ENCODE measurements at regions not wholly inside any gene's neighbourhood (a gene's known extent, or its start where the extent isn't known, plus 50 kb on each side); places are given as distances from the start of the nearest gene placed in this dataset.
A peak's percentile ranks its signal among the peaks of the same experiment; 100 is the strongest.
"Not testable (repeated sequence)": the region's sequence is repeated elsewhere in the genome, so short reads cannot be mapped to it uniquely, and the experiment has no call there.

GRCh38 chr1:98575955-98576354, 85.6 kb upstream of the SNX7 start:
- no peak for DNase-seq

- no peak for DNase-seq
These were observed 95.6 kb upstream of the SNX7 start for GRCh38 chr1:98565951-98566350.

- DNase-seq, result no peak
These were observed 102.2 kb upstream of the SNX7 start for GRCh38 chr1:98559291-98559690.

GRCh38 chr1:98557895-98558294, 103.6 kb upstream of the SNX7 start:
- no peak for DNase-seq

GRCh38 chr1:98556521-98557158, 104.9 kb upstream of the SNX7 start:
- DNase-seq, result peak; percentile 29

GRCh38 chr1:98555814-98556213, 105.7 kb upstream of the SNX7 start:
- no peak for DNase-seq

- not testable (repeated sequence) for DNase-seq
These were observed 108.9 kb upstream of the SNX7 start for GRCh38 chr1:98552576-98553074.

GRCh38 chr1:98550076-98550475, 111.4 kb upstream of the SNX7 start:
- no peak for DNase-seq

GRCh38 chr1:98546319-98546718, 115.2 kb upstream of the SNX7 start:
- no peak for DNase-seq

GRCh38 chr1:98538106-98538505, 123.4 kb upstream of the SNX7 start:
- no peak for DNase-seq

GRCh38 chr1:98523256-98523655, 138.3 kb upstream of the SNX7 start:
- no peak for DNase-seq

GRCh38 chr1:98516306-98516705, 145.2 kb upstream of the SNX7 start:
- no peak for DNase-seq

GRCh38 chr1:98515744-98516143, 145.8 kb upstream of the SNX7 start:
- DNase-seq, result no peak

GRCh38 chr1:98512216-98512615, 149.3 kb upstream of the SNX7 start:
- DNase-seq, result not testable (repeated sequence)

- DNase-seq, result no peak
These were observed 157.8 kb upstream of the SNX7 start for GRCh38 chr1:98503771-98504170.

GRCh38 chr1:98502937-98503336, 158.6 kb upstream of the SNX7 start:
- no peak for DNase-seq

GRCh38 chr1:98500324-98500723, 161.2 kb upstream of the SNX7 start:
- DNase-seq, result no peak

- DNase-seq, result no peak
These were observed 162.9 kb upstream of the SNX7 start for GRCh38 chr1:98498651-98499050.

GRCh38 chr1:98497497-98497896, 164.0 kb upstream of the SNX7 start:
- DNase-seq, result no peak

- no peak for DNase-seq
These were observed 165.1 kb upstream of the SNX7 start for GRCh38 chr1:98496256-98496995.

GRCh38 chr1:98493469-98493868, 168.1 kb upstream of the SNX7 start:
- no peak for DNase-seq

GRCh38 chr1:98490099-98490498, 171.4 kb upstream of the SNX7 start:
- no peak for DNase-seq

GRCh38 chr1:98487620-98488019, 173.9 kb upstream of the SNX7 start:
- DNase-seq, result no peak

- DNase-seq, result no peak
These were observed 178.9 kb upstream of the SNX7 start for GRCh38 chr1:98482611-98483010.

- DNase-seq, result no peak
These were observed 181.2 kb upstream of the SNX7 start for GRCh38 chr1:98480271-98480670.
